ENCODE measurements at regions not wholly inside any gene's neighbourhood (a gene's known extent, or its start where the extent isn't known, plus 50 kb on each side); places are given as distances from the start of the nearest gene placed in this dataset.
"Not testable (repeated sequence)": the region's sequence is repeated elsewhere in the genome, so short reads cannot be mapped to it uniquely, and the experiment has no call there.

- no peak for DNase-seq
Measured at GRCh38 chr9:115757461-115757860, 396.1 kb upstream of the PAPPA start.

- no peak for DNase-seq
Measured at GRCh38 chr9:115758441-115758840, 395.1 kb upstream of the PAPPA start.

- DNase-seq, result no peak
Measured at GRCh38 chr9:115759426-115759825, 394.2 kb upstream of the PAPPA start.

GRCh38 chr9:115764645-115765044, 388.9 kb upstream of the PAPPA start:
- DNase-seq, result no peak

- DNase-seq, result no peak
Measured at GRCh38 chr9:115765060-115765459, 388.5 kb upstream of the PAPPA start.

- no peak for DNase-seq
Measured at GRCh38 chr9:115766370-115766955, 387.1 kb upstream of the PAPPA start.

- DNase-seq, result no peak
Measured at GRCh38 chr9:115770521-115770920, 383.1 kb upstream of the PAPPA start.

GRCh38 chr9:115775659-115776058, 377.9 kb upstream of the PAPPA start:
- DNase-seq, result no peak

- no peak for DNase-seq
Measured at GRCh38 chr9:115777610-115778009, 376.0 kb upstream of the PAPPA start.

- no peak for DNase-seq
Measured at GRCh38 chr9:115781070-115781736, 372.4 kb upstream of the PAPPA start.

- DNase-seq, result no peak
Measured at GRCh38 chr9:115786321-115786720, 367.3 kb upstream of the PAPPA start.

- no peak for DNase-seq
Measured at GRCh38 chr9:115790520-115790919, 363.1 kb upstream of the PAPPA start.

- DNase-seq, result no peak
Measured at GRCh38 chr9:115794921-115795475, 358.6 kb upstream of the PAPPA start.

GRCh38 chr9:115799734-115800133, 353.9 kb upstream of the PAPPA start:
- DNase-seq, result no peak

- no peak for DNase-seq
Measured at GRCh38 chr9:115804206-115804605, 349.4 kb upstream of the PAPPA start.

- no peak for DNase-seq
Measured at GRCh38 chr9:115808108-115808507, 345.5 kb upstream of the PAPPA start.

- DNase-seq, result no peak
Measured at GRCh38 chr9:115808695-115809094, 344.9 kb upstream of the PAPPA start.

GRCh38 chr9:115810166-115810565, 343.4 kb upstream of the PAPPA start:
- no peak for DNase-seq

- no peak for DNase-seq
Measured at GRCh38 chr9:115814081-115814480, 339.5 kb upstream of the PAPPA start.

- DNase-seq, result no peak
Measured at GRCh38 chr9:115815786-115816185, 337.8 kb upstream of the PAPPA start.

- not testable (repeated sequence) for DNase-seq
Measured at GRCh38 chr9:115818651-115819050, 334.9 kb upstream of the PAPPA start.

GRCh38 chr9:115832031-115832430, 321.6 kb upstream of the PAPPA start:
- DNase-seq, result no peak

- no peak for DNase-seq
Measured at GRCh38 chr9:115837618-115838017, 316.0 kb upstream of the PAPPA start.

GRCh38 chr9:115838417-115838816, 315.2 kb upstream of the PAPPA start:
- no peak for DNase-seq

GRCh38 chr9:115844433-115844832, 309.2 kb upstream of the PAPPA start:
- DNase-seq, result not testable (repeated sequence)
